GM18502 (cell line): ENCODE measurements at regions not wholly inside any gene's neighbourhood (a gene's known extent, or its start where the extent isn't known, plus 50 kb on each side); places are given as distances from the start of the nearest gene placed in this dataset.

Experiments
- ATAC-seq: cut with Tn5 transposase; IDR thresholded peaks from one replicate; pipeline ENCODE4 v1.9.1; 2021; ENCODE audit warnings: mild to moderate bottlenecking; ENCODE audit not compliant: unreplicated experiment, poor library complexity

- no peak for ATAC-seq
Observed at GRCh38 chr7:82567841-82568240, 124.3 kb upstream of the CACNA2D1 start.

GRCh38 chr7:82567356-82567755 lies 123.8 kb upstream of the CACNA2D1 start:
- ATAC-seq: no peak

- ATAC-seq: no peak
Observed at GRCh38 chr7:82566752-82567151, 123.2 kb upstream of the CACNA2D1 start.

- no peak for ATAC-seq
Observed at GRCh38 chr7:82562716-82563404, 119.3 kb upstream of the CACNA2D1 start.

- no peak for ATAC-seq
Observed at GRCh38 chr7:82559193-82559805, 115.7 kb upstream of the CACNA2D1 start.

- no peak for ATAC-seq
Observed at GRCh38 chr7:82549616-82550285, 106.2 kb upstream of the CACNA2D1 start.

GRCh38 chr7:82548141-82548688 lies 104.6 kb upstream of the CACNA2D1 start:
- no peak for ATAC-seq

GRCh38 chr7:82542665-82543064 lies 99.1 kb upstream of the CACNA2D1 start:
- ATAC-seq: no peak

- ATAC-seq: no peak
Observed at GRCh38 chr7:82539969-82540368, 96.4 kb upstream of the CACNA2D1 start.

GRCh38 chr7:82534684-82535083 lies 91.1 kb upstream of the CACNA2D1 start:
- ATAC-seq: no peak

- no peak for ATAC-seq
Observed at GRCh38 chr7:82530361-82530760, 86.8 kb upstream of the CACNA2D1 start.

- no peak for ATAC-seq
Observed at GRCh38 chr7:82528577-82529310, 85.2 kb upstream of the CACNA2D1 start.

GRCh38 chr7:82527851-82528250 lies 84.3 kb upstream of the CACNA2D1 start:
- no peak for ATAC-seq

GRCh38 chr7:82521906-82522445 lies 78.4 kb upstream of the CACNA2D1 start:
- ATAC-seq: no peak

- no peak for ATAC-seq
Observed at GRCh38 chr7:82517050-82517449, 73.5 kb upstream of the CACNA2D1 start.

- ATAC-seq: no peak
Observed at GRCh38 chr7:82511542-82511941, 68.0 kb upstream of the CACNA2D1 start.

- no peak for ATAC-seq
Observed at GRCh38 chr7:82507976-82508677, 64.5 kb upstream of the CACNA2D1 start.

GRCh38 chr7:82507365-82507975 lies 63.9 kb upstream of the CACNA2D1 start:
- no peak for ATAC-seq

GRCh38 chr7:82506702-82507101 lies 63.1 kb upstream of the CACNA2D1 start:
- no peak for ATAC-seq
